HepG2 (cell line): ENCODE measurements at regions not wholly inside any gene's neighbourhood (a gene's known extent, or its start where the extent isn't known, plus 50 kb on each side); places are given as distances from the start of the nearest gene placed in this dataset.

Source experiments
- ATAC-seq: fragments of 200-7000 bp; cut with Tn5 transposase; 3 replicates; pipeline ENCODE4 v1.9.1; 2020; ENCODE audit warnings: mild to moderate bottlenecking, moderate library complexity
- BruUV-seq: library from RNA; stranded (reverse); fragments of 400-500 nt; replicated peaks from 2 replicates; lab custom pipeline; 2021; lab: Mats Ljungman, UMichigan
- CTCF ChIA-PET: fragments of 300-600 bp; formaldehyde crosslinking; extraction: SDS; loops from one replicate; lab custom pipeline; 2021; ENCODE audit warnings: low total read pairs, inconsistent platforms, low intra/inter-chr PET ratio; lab: Yijun Ruan, JAX
- POLR2A ChIA-PET: fragments of 350-600 bp; sonication (Branson Sonifier 250); formaldehyde crosslinking; loops from one replicate; lab custom pipeline; 2020; ENCODE audit warnings: antibody characterized with exemption, inconsistent platforms; lab: Yijun Ruan, JAX
- DNase-seq: peaks from one replicate; pipeline ENCODE4 v3.0.0-alpha.2; 2015; ENCODE audit warnings: low spot score
- FAIRE-seq: peaks from 3 replicates; lab custom pipeline; 2011; peaks lifted over from hg19 to GRCh38; lab: Jason Lieb, UNC
- H2AFZ ChIP-seq: one replicate; pipeline ENCODE4 v1.6.1; 2011; ENCODE audit warnings: low read length, inconsistent platforms
- H3K27ac ChIP-seq: fragments of 300-600 bp; 3 replicates; pipeline ENCODE4 v1.8.0; 2011; ENCODE audit warnings: mixed run types, mild to moderate bottlenecking, mixed read lengths, low read length, inconsistent platforms; ENCODE audit not compliant: insufficient read depth; ENCODE audit errors: extremely low read length
- H3K27me3 ChIP-seq, 2 experiments: fragments of 200-600 bp in 1 of 2; 2 replicates in 1 of 2; 3 replicates in 1 of 2; pipeline versions ENCODE4 v1.6.0 to v1.8.0; 2011; ENCODE audit warnings: low read length in 2 of 2, mild to moderate bottlenecking in 2 of 2, moderate library complexity in 2 of 2, inconsistent platforms in 1 of 2; ENCODE audit not compliant: insufficient read depth in 2 of 2, control insufficient read depth in 1 of 2
- H3K36me3 ChIP-seq, 2 experiments: fragments of 200-600 bp in 1 of 2; replicated peaks in 1 of 2; 2 replicates in 1 of 2; 3 replicates in 1 of 2; pipeline versions ENCODE4 v1.5.1 to v1.8.0; 2011; ENCODE audit warnings: low read length in 2 of 2, inconsistent platforms in 1 of 2; ENCODE audit not compliant: insufficient read depth in 2 of 2, control insufficient read depth in 1 of 2
- H3K4me1 ChIP-seq: 2 replicates; pipeline ENCODE4 v1.5.1; 2012; ENCODE audit warnings: low read length, inconsistent platforms; ENCODE audit not compliant: insufficient read depth
- H3K4me2 ChIP-seq: 2 replicates; pipeline ENCODE4 v1.6.0; 2011; ENCODE audit warnings: low read depth, low read length, inconsistent platforms
- H3K4me3 ChIP-seq, 3 experiments: fragments of 200-600 bp in 1 of 3; sonication (generic), shearing (Covaris generic) in 1 of 3; replicated peaks in 1 of 3; 2 replicates each; pipeline ENCODE4 v1.5.1; 2011 to 2016; ENCODE audit warnings: low read length in 3 of 3, inconsistent platforms in 2 of 3, low read depth in 2 of 3, mild to moderate bottlenecking in 2 of 3, control low read depth in 1 of 3, mixed read lengths in 1 of 3; ENCODE audit not compliant: insufficient read depth in 1 of 3
- H3K79me2 ChIP-seq: one replicate; pipeline ENCODE4 v1.6.1; 2011; ENCODE audit warnings: low read length, inconsistent platforms; ENCODE audit not compliant: insufficient read depth
- H3K9ac ChIP-seq: 2 replicates; pipeline ENCODE4 v1.6.0; 2011; ENCODE audit warnings: mild to moderate bottlenecking, low read depth, low read length, inconsistent platforms; ENCODE audit not compliant: insufficient read depth
- H3K9me3 ChIP-seq: 2 replicates; pipeline ENCODE4 v1.5.1; 2012; ENCODE audit warnings: mild to moderate bottlenecking, low read length
- H4K20me1 ChIP-seq: 2 replicates; pipeline ENCODE4 v1.6.0; 2011; ENCODE audit warnings: inconsistent platforms, mild to moderate bottlenecking, low read length, moderate library complexity; ENCODE audit not compliant: insufficient read depth
- AHR ChIP-seq: IDR thresholded peaks from 2 replicates; pipeline ENCODE4 v1.6.1; 2018; ENCODE audit warnings: missing genetic modification reagents, missing compliant biosample characterization
- ATF1 ChIP-seq: IDR thresholded peaks from 2 replicates; pipeline ENCODE4 v1.6.1; 2016; ENCODE audit warnings: mild to moderate bottlenecking, control low read depth
- TBX2 ChIP-seq: sonication (generic); formaldehyde crosslinking; IDR thresholded peaks from 2 replicates; pipeline ENCODE4 v1.5.0; 2020; ENCODE audit warnings: missing genetic modification reagents, mild to moderate bottlenecking, borderline replicate concordance
- WGBS: methylation state at CpG from one replicate; pipeline ENCODE4 v1.1.6; 2017; ENCODE audit warnings: low lambda C conversion rate; 5-methylcytosine and 5-hydroxymethylcytosine counted together
- in situ Hi-C: cut with HindIII; loops from 2 replicates; pipeline ENCODE4 v1.10.0; 2017; ENCODE audit warnings: low pct_unique_long_range_greater_than_20kb; ENCODE audit not compliant: extremely low pct_ligation_motif_present
- intact Hi-C: fragments of 100-400 bp; cut with micrococcal nuclease; formaldehyde crosslinking; loops from one replicate; pipeline ENCODE4 v1.10.0; 2022; ENCODE audit not compliant: unreplicated experiment
- TF ChIP-seq, protein P1 (sequence below): sonication (generic); formaldehyde crosslinking; IDR thresholded peaks from 2 replicates; pipeline ENCODE4 v1.4.0; 2020; ENCODE audit warnings: missing genetic modification reagents, borderline replicate concordance
- TF ChIP-seq, protein P2 (sequence below): IDR thresholded peaks from 2 replicates; pipeline ENCODE4 v1.6.1; 2016; ENCODE audit warnings: low read depth, borderline replicate concordance
- TF ChIP-seq, protein P3 (sequence below): sonication (generic); formaldehyde crosslinking; IDR thresholded peaks from 2 replicates; pipeline ENCODE4 v1.5.0; 2020; ENCODE audit warnings: mild to moderate bottlenecking, missing genetic modification reagents, borderline replicate concordance

DNA sequence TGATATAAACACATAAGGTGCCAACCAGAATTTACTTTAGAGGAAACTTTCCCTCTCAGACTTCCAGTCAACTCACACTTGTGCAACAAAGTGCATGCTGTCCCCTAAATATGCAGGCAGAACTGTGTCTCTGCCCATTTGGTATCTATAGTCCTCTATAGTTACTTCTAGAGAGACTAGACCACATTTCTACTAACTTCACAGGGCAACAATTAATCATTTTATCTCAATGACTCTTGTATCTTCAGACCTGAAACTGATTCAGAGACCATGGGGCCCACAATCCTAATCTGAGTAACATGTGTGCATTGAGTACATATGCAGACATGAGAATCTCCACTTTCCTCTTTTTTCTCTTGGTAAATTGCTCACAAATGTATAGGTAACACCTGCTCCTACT is 158.1 kb downstream of the ZNF486 start (continued):
- TF ChIP-seq, protein P1, sequence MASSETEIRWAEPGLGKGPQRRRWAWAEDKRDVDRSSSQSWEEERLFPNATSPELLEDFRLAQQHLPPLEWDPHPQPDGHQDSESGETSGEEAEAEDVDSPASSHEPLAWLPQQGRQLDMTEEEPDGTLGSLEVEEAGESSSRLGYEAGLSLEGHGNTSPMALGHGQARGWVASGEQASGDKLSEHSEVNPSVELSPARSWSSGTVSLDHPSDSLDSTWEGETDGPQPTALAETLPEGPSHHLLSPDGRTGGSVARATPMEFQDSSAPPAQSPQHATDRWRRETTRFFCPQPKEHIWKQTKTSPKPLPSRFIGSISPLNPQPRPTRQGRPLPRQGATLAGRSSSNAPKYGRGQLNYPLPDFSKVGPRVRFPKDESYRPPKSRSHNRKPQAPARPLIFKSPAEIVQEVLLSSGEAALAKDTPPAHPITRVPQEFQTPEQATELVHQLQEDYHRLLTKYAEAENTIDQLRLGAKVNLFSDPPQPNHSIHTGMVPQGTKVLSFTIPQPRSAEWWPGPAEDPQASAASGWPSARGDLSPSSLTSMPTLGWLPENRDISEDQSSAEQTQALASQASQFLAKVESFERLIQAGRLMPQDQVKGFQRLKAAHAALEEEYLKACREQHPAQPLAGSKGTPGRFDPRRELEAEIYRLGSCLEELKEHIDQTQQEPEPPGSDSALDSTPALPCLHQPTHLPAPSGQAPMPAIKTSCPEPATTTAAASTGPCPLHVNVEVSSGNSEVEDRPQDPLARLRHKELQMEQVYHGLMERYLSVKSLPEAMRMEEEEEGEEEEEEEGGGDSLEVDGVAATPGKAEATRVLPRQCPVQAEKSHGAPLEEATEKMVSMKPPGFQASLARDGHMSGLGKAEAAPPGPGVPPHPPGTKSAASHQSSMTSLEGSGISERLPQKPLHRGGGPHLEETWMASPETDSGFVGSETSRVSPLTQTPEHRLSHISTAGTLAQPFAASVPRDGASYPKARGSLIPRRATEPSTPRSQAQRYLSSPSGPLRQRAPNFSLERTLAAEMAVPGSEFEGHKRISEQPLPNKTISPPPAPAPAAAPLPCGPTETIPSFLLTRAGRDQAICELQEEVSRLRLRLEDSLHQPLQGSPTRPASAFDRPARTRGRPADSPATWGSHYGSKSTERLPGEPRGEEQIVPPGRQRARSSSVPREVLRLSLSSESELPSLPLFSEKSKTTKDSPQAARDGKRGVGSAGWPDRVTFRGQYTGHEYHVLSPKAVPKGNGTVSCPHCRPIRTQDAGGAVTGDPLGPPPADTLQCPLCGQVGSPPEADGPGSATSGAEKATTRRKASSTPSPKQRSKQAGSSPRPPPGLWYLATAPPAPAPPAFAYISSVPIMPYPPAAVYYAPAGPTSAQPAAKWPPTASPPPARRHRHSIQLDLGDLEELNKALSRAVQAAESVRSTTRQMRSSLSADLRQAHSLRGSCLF (CRISPR knock-in tag), result no peak
- TF ChIP-seq, all 625 proteins: peak for 0

DNA sequence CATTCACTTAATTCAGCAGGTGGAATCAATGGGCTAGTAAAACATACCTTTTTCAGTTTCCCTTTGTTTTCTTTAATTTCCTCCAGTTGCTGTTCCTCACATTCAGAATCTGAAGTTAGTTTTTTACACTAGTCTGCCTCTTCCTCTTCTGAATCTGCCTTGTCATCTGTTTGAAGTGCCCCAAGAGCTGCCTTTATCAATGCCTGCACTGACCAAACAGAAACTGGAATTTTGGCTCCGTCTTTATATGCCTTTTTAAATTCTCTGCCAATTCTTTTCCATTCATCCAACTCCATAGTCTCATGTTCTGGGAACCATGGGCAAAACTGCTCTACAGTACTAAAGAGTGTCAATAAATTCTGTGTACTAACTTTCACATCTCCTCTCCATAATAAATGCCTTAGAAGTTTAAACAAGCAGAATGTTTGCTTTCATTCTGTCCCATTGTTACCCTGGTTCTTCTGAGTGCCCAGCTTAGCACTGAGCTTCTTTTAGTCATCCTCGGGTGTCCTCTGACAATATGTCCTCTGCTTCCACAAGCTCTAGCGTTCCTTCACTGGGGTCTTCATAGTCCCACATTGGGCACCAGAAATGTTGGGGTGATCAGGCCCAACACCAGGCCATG is 154.2 kb downstream of the ZNF486 start:
- ChIA-PET POLR2A (no interaction called here), CTCF (no interaction called here)
- Histone ChIP-seq H3K36me3 (no peaks in the 10 kb centered on the region), H3K79me2 (no peaks in the 10 kb centered on the region), H3K4me1 (no peaks in the 10 kb centered on the region), H3K4me2 (no peak overlapping the region), H3K9ac (no peak overlapping the region), H2AFZ (no peak overlapping the region), H3K27ac (no peak overlapping the region), H4K20me1 (no peaks in the 10 kb centered on the region), H3K4me3 (no peak overlapping the region), H3K27me3 (no peaks in the 10 kb centered on the region), H3K9me3 (peaks cover 68% of the 10 kb centered on the region)
- DNase-seq (no peak), FAIRE-seq (no peak), ATAC-seq (no peak)
- 11% methylated on average over 3 of the region's 3 CpGs for WGBS
- BruUV-seq, result no TSS peak
- in situ Hi-C loops, result no loop called here
- intact Hi-C loops, result no loop called here
- no peak for TF ChIP-seq ATF1
- TF ChIP-seq, protein P2, sequence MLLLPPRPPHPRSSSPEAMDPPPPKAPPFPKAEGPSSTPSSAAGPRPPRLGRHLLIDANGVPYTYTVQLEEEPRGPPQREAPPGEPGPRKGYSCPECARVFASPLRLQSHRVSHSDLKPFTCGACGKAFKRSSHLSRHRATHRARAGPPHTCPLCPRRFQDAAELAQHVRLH (CRISPR knock-in tag), result no peak
- TF ChIP-seq AHR (CRISPR knock-in tag), result no peak
- TF ChIP-seq, protein P3, sequence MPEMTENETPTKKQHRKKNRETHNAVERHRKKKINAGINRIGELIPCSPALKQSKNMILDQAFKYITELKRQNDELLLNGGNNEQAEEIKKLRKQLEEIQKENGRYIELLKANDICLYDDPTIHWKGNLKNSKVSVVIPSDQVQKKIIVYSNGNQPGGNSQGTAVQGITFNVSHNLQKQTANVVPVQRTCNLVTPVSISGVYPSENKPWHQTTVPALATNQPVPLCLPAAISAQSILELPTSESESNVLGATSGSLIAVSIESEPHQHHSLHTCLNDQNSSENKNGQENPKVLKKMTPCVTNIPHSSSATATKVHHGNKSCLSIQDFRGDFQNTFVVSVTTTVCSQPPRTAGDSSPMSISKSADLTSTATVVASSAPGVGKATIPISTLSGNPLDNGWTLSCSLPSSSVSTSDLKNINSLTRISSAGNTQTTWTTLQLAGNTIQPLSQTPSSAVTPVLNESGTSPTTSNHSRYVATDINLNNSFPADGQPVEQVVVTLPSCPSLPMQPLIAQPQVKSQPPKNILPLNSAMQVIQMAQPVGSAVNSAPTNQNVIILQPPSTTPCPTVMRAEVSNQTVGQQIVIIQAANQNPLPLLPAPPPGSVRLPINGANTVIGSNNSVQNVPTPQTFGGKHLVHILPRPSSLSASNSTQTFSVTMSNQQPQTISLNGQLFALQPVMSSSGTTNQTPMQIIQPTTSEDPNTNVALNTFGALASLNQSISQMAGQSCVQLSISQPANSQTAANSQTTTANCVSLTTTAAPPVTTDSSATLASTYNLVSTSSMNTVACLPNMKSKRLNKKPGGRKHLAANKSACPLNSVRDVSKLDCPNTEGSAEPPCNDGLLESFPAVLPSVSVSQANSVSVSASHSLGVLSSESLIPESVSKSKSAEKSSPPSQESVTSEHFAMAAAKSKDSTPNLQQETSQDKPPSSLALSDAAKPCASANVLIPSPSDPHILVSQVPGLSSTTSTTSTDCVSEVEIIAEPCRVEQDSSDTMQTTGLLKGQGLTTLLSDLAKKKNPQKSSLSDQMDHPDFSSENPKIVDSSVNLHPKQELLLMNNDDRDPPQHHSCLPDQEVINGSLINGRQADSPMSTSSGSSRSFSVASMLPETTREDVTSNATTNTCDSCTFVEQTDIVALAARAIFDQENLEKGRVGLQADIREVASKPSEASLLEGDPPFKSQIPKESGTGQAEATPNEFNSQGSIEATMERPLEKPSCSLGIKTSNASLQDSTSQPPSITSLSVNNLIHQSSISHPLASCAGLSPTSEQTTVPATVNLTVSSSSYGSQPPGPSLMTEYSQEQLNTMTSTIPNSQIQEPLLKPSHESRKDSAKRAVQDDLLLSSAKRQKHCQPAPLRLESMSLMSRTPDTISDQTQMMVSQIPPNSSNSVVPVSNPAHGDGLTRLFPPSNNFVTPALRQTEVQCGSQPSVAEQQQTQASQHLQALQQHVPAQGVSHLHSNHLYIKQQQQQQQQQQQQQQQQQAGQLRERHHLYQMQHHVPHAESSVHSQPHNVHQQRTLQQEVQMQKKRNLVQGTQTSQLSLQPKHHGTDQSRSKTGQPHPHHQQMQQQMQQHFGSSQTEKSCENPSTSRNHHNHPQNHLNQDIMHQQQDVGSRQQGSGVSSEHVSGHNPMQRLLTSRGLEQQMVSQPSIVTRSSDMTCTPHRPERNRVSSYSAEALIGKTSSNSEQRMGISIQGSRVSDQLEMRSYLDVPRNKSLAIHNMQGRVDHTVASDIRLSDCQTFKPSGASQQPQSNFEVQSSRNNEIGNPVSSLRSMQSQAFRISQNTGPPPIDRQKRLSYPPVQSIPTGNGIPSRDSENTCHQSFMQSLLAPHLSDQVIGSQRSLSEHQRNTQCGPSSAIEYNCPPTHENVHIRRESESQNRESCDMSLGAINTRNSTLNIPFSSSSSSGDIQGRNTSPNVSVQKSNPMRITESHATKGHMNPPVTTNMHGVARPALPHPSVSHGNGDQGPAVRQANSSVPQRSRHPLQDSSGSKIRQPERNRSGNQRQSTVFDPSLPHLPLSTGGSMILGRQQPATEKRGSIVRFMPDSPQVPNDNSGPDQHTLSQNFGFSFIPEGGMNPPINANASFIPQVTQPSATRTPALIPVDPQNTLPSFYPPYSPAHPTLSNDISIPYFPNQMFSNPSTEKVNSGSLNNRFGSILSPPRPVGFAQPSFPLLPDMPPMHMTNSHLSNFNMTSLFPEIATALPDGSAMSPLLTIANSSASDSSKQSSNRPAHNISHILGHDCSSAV (CRISPR knock-in tag), result no peak
- TF ChIP-seq TBX2 (CRISPR knock-in tag), result no peak
